GM19043 (cell line): ENCODE measurements at regions not wholly inside any gene's neighbourhood (a gene's known extent, or its start where the extent isn't known, plus 50 kb on each side); places are given as distances from the start of the nearest gene placed in this dataset.

ENCODE experiments used
- ATAC-seq: cut with Tn5 transposase; IDR thresholded peaks from one replicate; pipeline ENCODE4 v1.9.1; 2021; ENCODE audit warnings: low read depth; ENCODE audit not compliant: unreplicated experiment

- no peak for ATAC-seq
These were observed 2902.5 kb downstream of the PCDH9 start for GRCh38 chr13:64327505-64328194.

- ATAC-seq: no peak
These were observed 2898.7 kb upstream of the PCDH20 start for GRCh38 chr13:64314331-64314730.

GRCh38 chr13:64311948-64312347 is 2896.3 kb upstream of the PCDH20 start:
- ATAC-seq: no peak

- no peak for ATAC-seq
These were observed 2895.5 kb upstream of the PCDH20 start for GRCh38 chr13:64311112-64311511.

GRCh38 chr13:64305246-64305645 is 2889.6 kb upstream of the PCDH20 start:
- ATAC-seq: no peak

- no peak for ATAC-seq
These were observed 2884.6 kb upstream of the PCDH20 start for GRCh38 chr13:64300239-64300638.

GRCh38 chr13:64293923-64294322 is 2878.3 kb upstream of the PCDH20 start:
- no peak for ATAC-seq

- no peak for ATAC-seq
These were observed 2874.1 kb upstream of the PCDH20 start for GRCh38 chr13:64289702-64290101.

- no peak for ATAC-seq
These were observed 2868.3 kb upstream of the PCDH20 start for GRCh38 chr13:64283926-64284325.

GRCh38 chr13:64278493-64278892 is 2862.8 kb upstream of the PCDH20 start:
- no peak for ATAC-seq

GRCh38 chr13:64277097-64277496 is 2861.4 kb upstream of the PCDH20 start:
- ATAC-seq: no peak

- ATAC-seq: no peak
These were observed 2860.6 kb upstream of the PCDH20 start for GRCh38 chr13:64276232-64276631.

- ATAC-seq: no peak
These were observed 2859.0 kb upstream of the PCDH20 start for GRCh38 chr13:64274481-64275217.

GRCh38 chr13:64273780-64274179 is 2858.1 kb upstream of the PCDH20 start:
- ATAC-seq: no peak

GRCh38 chr13:64272681-64273080 is 2857.0 kb upstream of the PCDH20 start:
- ATAC-seq: no peak

GRCh38 chr13:64266024-64266423 is 2850.4 kb upstream of the PCDH20 start:
- no peak for ATAC-seq

GRCh38 chr13:64263285-64263684 is 2847.6 kb upstream of the PCDH20 start:
- ATAC-seq: no peak

GRCh38 chr13:64256751-64257150 is 2841.1 kb upstream of the PCDH20 start:
- no peak for ATAC-seq

- no peak for ATAC-seq
These were observed 2840.3 kb upstream of the PCDH20 start for GRCh38 chr13:64255988-64256387.

- ATAC-seq: no peak
These were observed 2832.9 kb upstream of the PCDH20 start for GRCh38 chr13:64248371-64249065.

GRCh38 chr13:64239372-64239771 is 2823.7 kb upstream of the PCDH20 start:
- no peak for ATAC-seq

GRCh38 chr13:64234255-64234654 is 2818.6 kb upstream of the PCDH20 start:
- ATAC-seq: no peak
